Heart right ventricle (tissue), 16 donors: ENCODE measurements at regions not wholly inside any gene's neighbourhood (a gene's known extent, or its start where the extent isn't known, plus 50 kb on each side); places are given as distances from the start of the nearest gene placed in this dataset.

Experiments used
- ATAC-seq, 8 donors: fragments of 200-7000 bp; cut with Tn5 transposase; one replicate each; pipeline ENCODE4 v1.9.1; 2020; ENCODE audit warnings: mild to moderate bottlenecking in 8 of 8, moderate library complexity in 8 of 8, moderate number of reproducible peaks in 1 of 8
- DNase-seq, 2 donors: peaks; one replicate each; pipeline ENCODE4 v3.0.0-alpha.2; 2020
- H3K27ac ChIP-seq, 10 donors: fragments of 200-600 bp; sonication (generic) in 2 of 10; one replicate each; pipeline versions ENCODE4 v1.5.0 to v1.8.0; 2020 to 2022; ENCODE audit warnings: mild to moderate bottlenecking in 3 of 10
- H3K27me3 ChIP-seq, 7 donors: fragments of 200-600 bp; one replicate each; pipeline ENCODE4 v1.8.0; 2021 to 2022; ENCODE audit warnings: mild to moderate bottlenecking in 2 of 7
- H3K36me3 ChIP-seq, 9 donors: fragments of 200-600 bp; sonication (generic) in 1 of 9; one replicate each; pipeline versions ENCODE4 v1.5.0 to v1.8.0; 2020 to 2022; ENCODE audit warnings: mild to moderate bottlenecking in 2 of 9
- H3K4me1 ChIP-seq, 9 donors: fragments of 200-600 bp; sonication (generic) in 1 of 9; one replicate each; pipeline versions ENCODE4 v1.5.0 to v1.8.0; 2020 to 2022; ENCODE audit warnings: mild to moderate bottlenecking in 4 of 9
- H3K4me3 ChIP-seq, 10 donors: fragments of 200-600 bp; sonication (generic) in 2 of 10; one replicate each; pipeline versions ENCODE4 v1.5.0 to v1.8.0; 2020 to 2022; ENCODE audit warnings: mild to moderate bottlenecking in 7 of 10, moderate library complexity in 2 of 10
- H3K9me3 ChIP-seq, 11 donors: fragments of 200-600 bp in 10 of 11; sonication (generic) in 2 of 11; one replicate each; pipeline versions ENCODE4 v1.5.0 to v1.8.0; 2013 to 2022; ENCODE audit warnings: mild to moderate bottlenecking in 2 of 11, control low read depth in 1 of 11, moderate library complexity in 1 of 11
- WGBS, 2 donors: extraction: QIAGEN DNeasy Blood & Tissue Kit; methylation state at CpG; one replicate each; pipeline ENCODE4 v1.1.7; 2013; ENCODE audit warnings: inconsistent platforms in 1 of 2; 5-methylcytosine and 5-hydroxymethylcytosine counted together
- intact Hi-C, 10 donors: fragments of 100-400 bp; cut with DNase I; formaldehyde crosslinking; loops; one replicate each; pipeline versions ENCODE4 v1.11.1 to v1.14.2; 2022
- TF ChIP-seq, protein P1 (sequence below), 9 donors: fragments of 200-600 bp; sonication (generic) in 2 of 9; IDR thresholded peaks; one replicate each; pipeline versions ENCODE4 v1.5.0 to v1.8.0; 2021 to 2022; ENCODE audit warnings: antibody characterized with exemption in 9 of 9, mild to moderate bottlenecking in 5 of 9, moderate library complexity in 1 of 9
- donor health status: Arrhythmogenic right ventricular cardiomyopathy.
- donor health status: ischemic (EF 13 %, LVEDD 7.1; RV severe dilation, severe dysfunction).
- donor health status: healthy with polysubstance abuse.
- donor health status: DM: no; HTN: yes; CAD: no.
- donor health status: DM: no; HTN: no; CAD: no.
- donor health status: ischemic (EF 25% LVEDD 6.9; RV normal size, moderate dysfunction).
- donor health status: ischemic (EF 25% LVEDD 5.7; RV mildly dilated, moderate dysfunction).
- donor health status: healthy.
- donor health status: DM: yes; HTN: yes; CAD: no.
- donor health status: Ischemic cardiomyopathy.
- donor health status: ischemic (EF 35%, LVEDD 5.7; RV mildly dilated, moderate dysfunction).
- donor health status: nonischemic (EF 11% LVEDD 7.7; RV severe dilation, severe dysfunction).
- donor health status: DM: yes; HTN: yes; CAD: no.
- donor health status: PGD.
- donor health status: ischemic (EF 29% LVEDD 5.4; RV normal size, mild dysfunction).
- donor health status: nonischemic (EF 23%, LVEDD 6.1; RV moderate dilation, normal function).

DNA sequence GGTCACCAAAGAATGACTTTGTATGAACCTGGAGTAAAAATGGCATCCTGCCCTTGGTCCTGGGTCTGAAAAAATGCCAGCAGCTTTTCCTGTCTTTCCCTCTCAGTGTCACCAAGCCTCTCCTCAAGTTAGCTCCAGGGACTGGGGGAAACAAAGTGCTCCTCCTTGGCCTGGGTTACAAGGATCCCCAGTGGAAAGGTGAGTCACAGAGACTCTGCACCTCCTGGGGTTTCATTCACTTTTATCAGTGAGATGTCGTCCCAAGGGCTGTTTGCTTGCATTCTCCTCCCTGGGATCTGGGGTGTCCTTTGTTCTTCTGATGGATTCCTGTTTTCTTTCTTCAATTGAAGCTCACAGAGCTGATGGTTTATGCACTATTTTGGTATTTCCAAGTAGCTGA, 93.2 kb upstream of the CSNK1A1L start:
- Histone ChIP-seq H3K4me3 (no peak overlapping the region), H3K4me1 (no peaks in the 10 kb centered on the region), H3K27me3 (no peaks in the 10 kb centered on the region), H3K9me3 (peaks cover 0 to 4% (median 0%) of the 10 kb centered on the region in 11 donors), H3K36me3 (no peaks in the 10 kb centered on the region), H3K27ac (no peak overlapping the region)
- TF ChIP-seq, protein P1, sequence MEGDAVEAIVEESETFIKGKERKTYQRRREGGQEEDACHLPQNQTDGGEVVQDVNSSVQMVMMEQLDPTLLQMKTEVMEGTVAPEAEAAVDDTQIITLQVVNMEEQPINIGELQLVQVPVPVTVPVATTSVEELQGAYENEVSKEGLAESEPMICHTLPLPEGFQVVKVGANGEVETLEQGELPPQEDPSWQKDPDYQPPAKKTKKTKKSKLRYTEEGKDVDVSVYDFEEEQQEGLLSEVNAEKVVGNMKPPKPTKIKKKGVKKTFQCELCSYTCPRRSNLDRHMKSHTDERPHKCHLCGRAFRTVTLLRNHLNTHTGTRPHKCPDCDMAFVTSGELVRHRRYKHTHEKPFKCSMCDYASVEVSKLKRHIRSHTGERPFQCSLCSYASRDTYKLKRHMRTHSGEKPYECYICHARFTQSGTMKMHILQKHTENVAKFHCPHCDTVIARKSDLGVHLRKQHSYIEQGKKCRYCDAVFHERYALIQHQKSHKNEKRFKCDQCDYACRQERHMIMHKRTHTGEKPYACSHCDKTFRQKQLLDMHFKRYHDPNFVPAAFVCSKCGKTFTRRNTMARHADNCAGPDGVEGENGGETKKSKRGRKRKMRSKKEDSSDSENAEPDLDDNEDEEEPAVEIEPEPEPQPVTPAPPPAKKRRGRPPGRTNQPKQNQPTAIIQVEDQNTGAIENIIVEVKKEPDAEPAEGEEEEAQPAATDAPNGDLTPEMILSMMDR (IDR thresholded peaks at IDR 0.05), result no peak
- intact Hi-C loops, result no loop called here
- ATAC-seq (no peak), DNase-seq (no peak)
- WGBS, 2 donors, result 36 to 59% methylated on average over 1 of the region's 1 CpG

DNA sequence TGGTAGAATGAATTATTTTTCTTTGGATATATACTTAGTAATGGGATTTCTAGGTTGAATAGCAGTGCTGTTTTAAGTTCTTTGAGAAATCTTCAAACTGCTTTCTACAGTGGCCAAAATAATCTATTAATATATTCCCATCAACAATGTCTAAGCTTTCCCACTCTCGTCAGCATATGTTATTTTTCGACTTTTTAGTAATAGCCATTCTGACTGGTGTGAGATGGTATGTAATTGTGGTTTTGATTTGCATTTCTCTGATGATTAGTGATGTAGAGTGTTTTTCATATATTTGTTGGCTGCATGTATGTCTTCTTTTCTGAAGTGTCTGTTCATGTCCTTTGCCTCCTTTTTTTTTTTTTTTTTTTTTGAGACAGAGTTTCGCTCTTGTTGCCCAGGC, 90.2 kb upstream of the CSNK1A1L start:
- Histone ChIP-seq H3K4me1 (no peaks in the 10 kb centered on the region), H3K27me3 (no peaks in the 10 kb centered on the region), H3K4me3 (no peak overlapping the region), H3K9me3 (no peaks in the 10 kb centered on the region), H3K27ac (no peak overlapping the region), H3K36me3 (no peaks in the 10 kb centered on the region)
- intact Hi-C loops, result no loop called here
- WGBS, 2 donors, result 86 to 91% methylated on average over 2 to 3 of the region's 3 CpGs
- TF ChIP-seq, protein P1 (IDR thresholded peaks at IDR 0.05), result no peak
- DNase-seq (no peak), ATAC-seq (no peak)

DNA sequence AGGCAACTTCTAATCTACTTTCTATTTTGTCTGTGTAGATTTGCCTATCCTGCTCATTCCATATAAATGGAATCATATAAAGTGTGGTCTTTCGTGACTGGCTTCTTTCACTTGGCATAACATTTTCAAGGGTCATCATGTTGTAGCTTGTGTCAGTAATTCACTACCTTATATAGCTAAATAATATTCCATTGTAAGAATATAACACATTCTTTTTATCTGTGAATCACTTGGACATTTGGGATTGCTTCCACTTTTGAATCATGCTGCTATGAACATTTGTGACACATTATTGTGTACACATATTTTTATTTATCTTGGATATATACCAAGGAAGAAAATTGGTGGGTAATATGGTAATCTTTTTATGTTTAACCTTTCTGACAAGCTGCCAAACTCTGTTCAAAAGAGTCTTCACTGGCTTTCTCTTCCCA, 89.0 kb upstream of the CSNK1A1L start:
- Histone ChIP-seq H3K4me3 (no peak overlapping the region), H3K27ac (no peak overlapping the region), H3K4me1 (no peaks in the 10 kb centered on the region), H3K36me3 (no peaks in the 10 kb centered on the region), H3K27me3 (no peaks in the 10 kb centered on the region), H3K9me3 (peaks cover 0 to 4% (median 0%) of the 10 kb centered on the region in 11 donors)
- ATAC-seq, result no peak
- TF ChIP-seq, protein P1 (IDR thresholded peaks at IDR 0.05), result no peak
- WGBS, 2 donors, result 62 to 63% methylated on average over 1 of the region's 1 CpG
- no peak for DNase-seq
- intact Hi-C loops, result no loop called here

DNA sequence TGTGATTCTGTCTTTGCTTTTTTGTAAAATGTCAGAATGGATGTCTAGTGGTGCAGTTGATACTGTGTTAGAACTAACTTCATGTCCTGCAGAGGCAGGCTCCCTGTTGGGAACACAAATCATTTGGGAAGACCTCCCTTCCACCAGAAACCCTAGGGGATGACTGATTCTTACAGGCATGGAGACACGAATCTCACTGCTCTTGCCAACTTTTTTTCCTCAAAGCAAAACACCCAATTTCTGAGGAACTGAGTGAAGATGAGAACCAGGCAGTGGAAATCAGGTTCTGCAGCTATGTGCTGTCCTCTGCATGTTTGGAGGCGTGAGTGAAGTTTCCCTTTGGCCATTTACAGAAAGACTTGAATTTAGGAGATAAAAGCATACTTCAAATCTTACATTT, 87.5 kb upstream of the CSNK1A1L start:
- ATAC-seq (no peak), DNase-seq (no peak)
- Histone ChIP-seq H3K9me3 (peaks cover 0 to 10% (median 0%) of the 10 kb centered on the region in 11 donors), H3K4me3 (no peak overlapping the region), H3K4me1 (no peaks in the 10 kb centered on the region), H3K36me3 (no peaks in the 10 kb centered on the region), H3K27ac (no peak overlapping the region), H3K27me3 (no peaks in the 10 kb centered on the region)
- WGBS, 2 donors, result 35 to 42% methylated on average over 2 of the region's 2 CpGs
- intact Hi-C loops, result no loop called here
- TF ChIP-seq, protein P1 (IDR thresholded peaks at IDR 0.05), result no peak

DNA sequence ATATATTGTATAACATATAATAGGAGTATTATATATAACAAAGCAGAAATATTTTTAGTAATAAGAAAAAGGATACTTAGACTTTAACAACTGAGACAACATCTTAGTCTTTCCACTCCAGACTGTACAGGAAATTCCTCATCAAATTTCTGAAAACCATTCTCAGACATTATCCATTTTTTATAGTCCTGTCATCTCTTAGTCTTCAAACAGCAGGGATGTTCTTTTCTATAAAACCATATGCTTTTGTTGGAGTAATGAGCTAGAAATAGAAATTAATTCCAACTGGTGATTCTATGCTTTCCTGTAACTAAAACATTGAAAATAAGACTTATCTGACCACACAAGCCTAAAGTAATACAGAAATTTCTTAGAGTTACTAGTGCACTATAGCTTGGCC, 82.2 kb upstream of the CSNK1A1L start:
- no peak overlapping the region for H3K4me3 ChIP-seq
- TF ChIP-seq, protein P1 (IDR thresholded peaks at IDR 0.05), result no peak

More for the DNA sequence above, 82.2 kb upstream of the CSNK1A1L start:
- Histone ChIP-seq H3K36me3 (no peaks in the 10 kb centered on the region), H3K27me3 (no peaks in the 10 kb centered on the region), H3K9me3 (peaks cover 0 to 21% (median 0%) of the 10 kb centered on the region in 11 donors), H3K4me1 (no peaks in the 10 kb centered on the region), H3K27ac (no peak overlapping the region)
- intact Hi-C loops, result no loop called here
- DNase-seq (no peak), ATAC-seq (no peak)
